HG02642 (cell line): ENCODE measurements at regions not wholly inside any gene's neighbourhood (a gene's known extent, or its start where the extent isn't known, plus 50 kb on each side); places are given as distances from the start of the nearest gene placed in this dataset.
"Not testable (repeated sequence)": the region's sequence is repeated elsewhere in the genome, so short reads cannot be mapped to it uniquely, and the experiment has no call there.

Source experiments
- ATAC-seq: cut with Tn5 transposase; IDR thresholded peaks from one replicate; pipeline ENCODE4 v1.9.1; 2021; ENCODE audit warnings: mild to moderate bottlenecking; ENCODE audit not compliant: unreplicated experiment, poor library complexity

GRCh38 chr17:64773836-64774761 lies 112.0 kb upstream of the SMURF2 start:
- ATAC-seq: no peak

- no peak for ATAC-seq
Measured at GRCh38 chr17:64773386-64773835, 111.3 kb upstream of the SMURF2 start.

- ATAC-seq: no peak
Measured at GRCh38 chr17:64772845-64773299, 110.8 kb upstream of the SMURF2 start.

- ATAC-seq: no peak
Measured at GRCh38 chr17:64771980-64772844, 110.1 kb upstream of the SMURF2 start.

- no peak for ATAC-seq
Measured at GRCh38 chr17:64769712-64770111, 107.6 kb upstream of the SMURF2 start.

- no peak for ATAC-seq
Measured at GRCh38 chr17:64767269-64767997, 105.3 kb upstream of the SMURF2 start.

GRCh38 chr17:64765191-64765889 lies 103.2 kb upstream of the SMURF2 start:
- ATAC-seq: no peak

- no peak for ATAC-seq
Measured at GRCh38 chr17:64750891-64751677, 89.0 kb upstream of the SMURF2 start.

GRCh38 chr17:64750478-64750877 lies 88.4 kb upstream of the SMURF2 start:
- no peak for ATAC-seq

- ATAC-seq: no peak
Measured at GRCh38 chr17:64749306-64749705, 87.2 kb upstream of the SMURF2 start.

GRCh38 chr17:64747938-64748540 lies 85.9 kb upstream of the SMURF2 start:
- ATAC-seq: no peak

GRCh38 chr17:64742326-64742725 lies 80.2 kb upstream of the SMURF2 start:
- no peak for ATAC-seq

- ATAC-seq: not testable (repeated sequence)
Measured at GRCh38 chr17:64741916-64742315, 79.8 kb upstream of the SMURF2 start.

GRCh38 chr17:64741038-64741641 lies 79.0 kb upstream of the SMURF2 start:
- ATAC-seq: no peak

GRCh38 chr17:64739316-64740058 lies 77.4 kb upstream of the SMURF2 start:
- no peak for ATAC-seq

- ATAC-seq: no peak
Measured at GRCh38 chr17:64736804-64737492, 74.8 kb upstream of the SMURF2 start.
